ENCODE measurements at regions not wholly inside any gene's neighbourhood (a gene's known extent, or its start where the extent isn't known, plus 50 kb on each side); places are given as distances from the start of the nearest gene placed in this dataset.
A peak's percentile ranks its signal among the peaks of the same experiment; 100 is the strongest.

DNA sequence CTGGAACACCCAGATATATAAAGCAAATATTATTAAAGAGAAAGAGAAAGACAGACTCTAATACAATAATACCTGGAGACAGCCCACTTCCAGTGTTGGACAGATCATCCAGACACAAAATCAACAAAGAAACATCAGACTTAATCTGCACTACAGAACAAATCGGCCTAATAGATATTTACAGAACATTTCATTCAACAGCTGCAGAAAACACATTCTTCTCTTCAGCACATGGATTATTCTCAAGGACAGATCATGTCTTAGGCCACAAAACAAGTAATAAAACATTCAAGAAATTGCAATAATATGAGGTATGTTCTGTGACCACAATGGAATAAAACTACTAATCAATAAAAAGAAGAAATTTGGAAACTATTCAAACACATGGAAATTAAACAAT is 398.3 kb upstream of the DUSP10 start:
- no peak for DNase-seq (ENCODE audit: extremely low read depth in 1 of 11, low read depth in 9 of 11, low spot score in 4 of 11)

DNA sequence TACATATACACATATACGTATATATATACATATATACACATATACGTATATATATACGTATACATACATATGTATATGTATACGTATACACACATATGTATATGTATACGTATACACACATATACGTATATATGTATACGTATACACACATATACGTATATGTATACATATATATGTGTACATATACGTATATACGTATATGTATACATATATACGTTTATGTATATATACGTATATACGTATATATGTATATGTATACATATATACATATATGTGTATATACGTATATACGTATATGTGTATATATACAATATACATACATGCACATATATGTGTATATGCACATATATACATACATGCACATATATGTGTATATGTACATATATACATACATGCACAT is 396.2 kb upstream of the DUSP10 start:
- DNase-seq (ENCODE audit: extremely low read depth in 1 of 11, low read depth in 9 of 11, low spot score in 4 of 11): no peak

DNA sequence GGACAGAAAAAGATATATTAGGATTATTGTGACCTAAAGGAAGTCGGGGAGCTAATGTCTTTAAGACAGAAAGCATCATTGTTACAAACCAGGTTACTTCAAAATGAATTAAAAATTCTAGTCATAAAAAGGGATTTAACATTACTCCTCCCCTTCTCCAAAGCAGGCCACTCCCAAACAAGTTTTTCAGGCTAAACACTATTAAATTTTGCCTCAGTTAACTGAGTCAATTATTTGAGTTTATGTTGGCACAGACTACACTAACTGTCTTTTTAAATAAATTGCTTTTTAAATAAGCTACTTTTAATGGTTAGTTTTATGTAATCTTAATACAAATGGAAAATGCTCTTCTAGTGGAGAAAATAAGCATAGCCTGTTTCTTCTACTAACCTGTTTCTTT is 395.0 kb upstream of the DUSP10 start:
- no peak for DNase-seq (ENCODE audit: extremely low read depth in 1 of 11, low read depth in 9 of 11, low spot score in 4 of 11)

DNA sequence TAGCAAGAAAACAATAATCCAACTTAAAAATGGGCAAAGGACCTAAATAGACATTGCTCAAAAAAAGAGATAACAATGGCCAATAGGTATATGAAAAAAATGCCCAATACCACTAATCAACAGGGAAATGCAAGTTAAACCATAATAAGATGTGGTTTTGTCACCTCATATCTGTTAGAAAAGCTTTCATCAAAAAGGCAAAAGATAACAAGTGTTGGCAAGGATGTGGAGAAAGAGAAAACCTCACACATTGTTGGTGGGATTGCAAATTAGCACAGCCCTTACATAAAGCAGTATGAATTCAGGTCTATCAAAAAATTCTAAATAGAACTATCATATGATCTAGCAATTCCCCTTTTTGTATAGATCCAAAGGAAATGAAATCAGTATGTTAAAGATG is 387.2 kb upstream of the DUSP10 start:
- no peak for DNase-seq (ENCODE audit: extremely low read depth in 1 of 11, low read depth in 9 of 11, low spot score in 4 of 11)

DNA sequence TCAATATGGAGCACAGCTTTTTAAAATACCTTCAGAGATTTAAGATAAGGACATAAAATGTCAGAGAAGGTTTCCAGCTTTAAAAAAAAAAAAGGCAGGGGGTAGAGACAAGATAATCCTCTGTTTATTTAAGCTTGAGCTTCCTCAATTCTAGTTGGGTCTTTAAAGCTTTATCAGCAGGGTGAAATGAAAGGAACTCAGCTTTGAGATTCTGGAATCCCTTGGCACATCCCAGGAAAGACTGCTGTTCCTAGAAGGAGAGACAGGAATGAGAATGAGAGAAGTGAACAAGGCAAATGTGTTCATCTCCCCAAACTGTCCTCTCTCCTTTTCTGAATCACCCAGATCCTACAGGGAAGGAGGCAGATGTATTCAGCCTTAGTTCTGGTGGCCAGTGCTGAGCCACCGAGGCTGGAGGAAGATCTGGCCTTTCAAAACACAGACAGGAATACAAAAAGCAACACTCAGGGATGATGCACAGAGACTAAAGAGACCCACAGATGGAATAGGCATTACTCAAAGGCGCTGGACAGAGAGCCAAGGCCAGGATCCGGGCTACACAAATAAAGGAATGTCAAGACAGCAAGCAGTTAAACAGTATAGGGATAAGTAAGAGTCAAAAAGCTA is 385.8 kb upstream of the DUSP10 start:
- DNase-seq (ENCODE audit: extremely low read depth in 1 of 11, low read depth in 9 of 11, low spot score in 4 of 11): no peak

DNA sequence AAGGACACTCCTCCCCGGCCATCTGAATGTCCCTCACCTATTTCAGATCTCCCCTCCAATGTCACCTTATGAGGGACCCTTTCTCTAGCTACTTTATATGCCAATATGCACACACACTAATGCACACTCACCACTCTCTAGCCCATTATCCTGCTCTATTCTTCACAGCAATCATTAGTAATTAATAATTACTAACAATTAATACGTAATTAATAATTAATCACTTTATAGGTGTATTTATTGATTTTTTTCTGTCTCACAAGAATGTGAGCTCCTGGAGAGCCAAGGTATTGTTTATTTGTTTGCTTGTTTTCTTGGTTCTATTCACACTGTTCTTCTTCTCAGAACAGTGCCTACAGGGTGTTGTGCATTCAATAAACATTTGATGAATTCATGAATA is 385.2 kb upstream of the DUSP10 start:
- DNase-seq (ENCODE audit: extremely low read depth in 1 of 11, low read depth in 9 of 11, low spot score in 4 of 11): no peak

DNA sequence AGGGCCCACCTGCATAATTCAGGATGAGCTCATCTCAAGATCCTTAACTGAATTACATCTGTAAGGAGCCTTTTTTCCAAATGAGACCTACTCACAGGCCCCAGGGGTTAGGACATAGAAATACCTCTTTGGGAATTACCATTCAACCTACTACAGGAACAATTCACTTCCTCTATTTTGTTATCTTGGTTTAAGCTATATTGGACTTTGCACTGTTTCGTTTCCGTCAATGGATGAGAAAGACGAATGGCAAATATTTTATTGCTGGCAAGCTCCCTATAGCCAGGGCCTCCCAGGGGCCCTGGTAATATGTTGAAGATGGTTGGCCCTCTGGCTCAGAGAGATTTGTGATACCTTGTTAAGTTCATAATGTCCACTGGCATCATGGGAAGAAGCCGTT is 384.2 kb upstream of the DUSP10 start:
- DNase-seq (ENCODE audit: extremely low read depth in 1 of 11, low read depth in 9 of 11, low spot score in 4 of 11): no peak

DNA sequence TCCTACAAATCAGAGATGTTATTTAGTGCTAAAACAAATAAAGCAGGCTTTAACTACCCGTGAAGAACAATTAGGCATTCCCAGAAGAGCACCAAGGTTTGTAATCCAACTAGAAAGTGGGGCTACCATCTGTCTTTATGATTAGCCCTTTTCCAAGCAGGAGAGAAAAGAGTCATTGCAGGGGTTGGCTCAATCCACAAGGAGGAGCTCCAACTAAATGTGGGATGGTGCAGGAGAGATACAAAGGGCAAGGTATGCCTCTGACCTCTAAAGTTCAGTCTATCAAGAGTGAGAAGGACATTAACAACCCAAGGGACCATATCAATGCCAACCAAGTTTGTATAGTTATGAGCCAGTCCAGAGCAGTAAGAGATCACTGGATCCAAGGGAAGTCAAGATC is 382.7 kb upstream of the DUSP10 start:
- DNase-seq (ENCODE audit: extremely low read depth in 1 of 11, low read depth in 9 of 11, low spot score in 4 of 11): no peak

DNA sequence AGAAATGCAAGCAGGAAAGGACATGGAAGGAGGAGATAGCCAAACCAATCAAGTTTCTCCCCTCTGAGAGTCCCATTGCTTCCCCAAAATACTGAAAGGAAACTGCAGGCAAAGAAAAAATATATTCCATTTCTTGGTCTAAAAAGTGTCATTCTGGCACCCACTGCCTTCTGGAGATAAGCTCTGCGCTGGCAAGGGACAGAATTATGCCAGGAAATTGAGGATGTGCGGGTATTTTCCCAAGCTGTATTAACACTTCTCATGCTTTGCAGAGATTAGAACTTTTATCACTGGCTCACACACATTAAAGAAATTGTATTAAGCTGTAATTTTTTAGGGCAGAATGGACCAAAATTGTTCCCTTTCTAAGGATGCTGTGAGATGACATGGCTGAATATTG is 381.2 kb upstream of the DUSP10 start:
- no peak for DNase-seq (ENCODE audit: extremely low read depth in 1 of 11, low read depth in 9 of 11, low spot score in 4 of 11)

DNA sequence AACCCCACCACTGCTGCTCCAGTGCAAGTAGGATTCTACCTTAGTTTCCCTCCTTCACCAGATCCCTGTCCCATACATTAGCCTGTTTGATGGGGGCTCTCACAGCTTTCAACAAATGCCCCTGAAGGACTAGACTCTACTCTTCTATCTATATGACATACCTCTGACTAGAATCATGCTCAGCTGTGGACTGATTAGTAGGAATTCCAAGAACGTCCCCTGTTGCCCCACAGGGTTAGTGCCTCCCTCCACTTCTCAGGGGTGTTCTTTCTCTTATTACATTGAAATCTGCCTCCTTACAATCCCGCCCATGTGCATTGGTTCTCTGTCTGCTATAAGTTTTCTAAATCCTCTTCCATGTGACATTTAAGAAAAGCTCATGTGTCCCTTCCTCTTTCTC is 375.9 kb upstream of the DUSP10 start:
- DNase-seq (ENCODE audit: extremely low read depth in 1 of 11, low read depth in 9 of 11, low spot score in 4 of 11): no peak

DNA sequence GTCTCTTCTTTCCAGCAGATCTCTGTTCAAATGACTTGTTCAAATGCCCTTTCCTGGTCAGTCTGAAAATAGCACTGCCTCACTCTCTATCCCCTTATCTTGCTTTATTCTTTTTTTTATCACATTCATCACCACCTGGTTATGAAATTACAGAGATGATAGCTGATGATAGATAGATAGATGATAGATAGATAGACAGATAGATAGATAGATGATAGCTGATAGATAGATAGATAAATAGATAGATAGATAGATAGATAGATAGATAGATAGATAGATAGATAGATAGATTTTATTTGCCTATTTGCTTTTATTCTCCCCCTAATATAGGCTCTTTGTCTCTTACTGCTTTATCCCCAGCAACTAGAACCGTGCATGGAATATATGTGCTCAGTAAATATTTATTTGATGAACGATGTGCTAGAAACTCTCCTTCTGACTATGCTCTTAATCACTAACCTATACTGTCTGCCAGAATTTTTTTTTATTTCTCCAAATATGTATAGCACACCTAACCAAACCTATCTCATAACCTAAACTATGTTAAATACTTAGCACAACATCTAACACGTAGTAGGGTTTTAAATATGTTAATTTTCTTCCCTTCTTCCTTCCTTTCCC is 372.8 kb upstream of the DUSP10 start:
- DNase-seq (ENCODE audit: extremely low read depth in 1 of 11, low read depth in 9 of 11, low spot score in 4 of 11): no peak

DNA sequence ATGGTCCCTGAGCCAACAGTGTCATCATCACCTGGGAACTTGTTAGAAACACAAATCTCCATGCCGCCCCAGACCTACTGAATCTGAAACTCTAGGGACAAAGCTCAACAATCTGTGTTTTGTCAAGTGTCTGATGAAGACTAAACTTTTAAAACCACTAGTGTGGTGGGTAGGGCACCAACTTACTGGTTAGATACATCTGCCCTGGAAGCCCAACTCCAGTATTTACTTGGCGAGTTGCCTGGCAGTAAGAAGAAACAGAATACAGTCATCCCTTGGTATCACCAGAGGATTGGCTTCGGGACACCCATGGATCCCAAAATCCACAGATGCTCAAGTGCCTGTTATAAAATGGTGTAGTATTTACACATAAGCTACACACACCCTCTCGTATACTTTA is 367.9 kb upstream of the DUSP10 start:
- DNase-seq (ENCODE audit: extremely low read depth in 1 of 11, low read depth in 9 of 11, low spot score in 4 of 11): no peak

DNA sequence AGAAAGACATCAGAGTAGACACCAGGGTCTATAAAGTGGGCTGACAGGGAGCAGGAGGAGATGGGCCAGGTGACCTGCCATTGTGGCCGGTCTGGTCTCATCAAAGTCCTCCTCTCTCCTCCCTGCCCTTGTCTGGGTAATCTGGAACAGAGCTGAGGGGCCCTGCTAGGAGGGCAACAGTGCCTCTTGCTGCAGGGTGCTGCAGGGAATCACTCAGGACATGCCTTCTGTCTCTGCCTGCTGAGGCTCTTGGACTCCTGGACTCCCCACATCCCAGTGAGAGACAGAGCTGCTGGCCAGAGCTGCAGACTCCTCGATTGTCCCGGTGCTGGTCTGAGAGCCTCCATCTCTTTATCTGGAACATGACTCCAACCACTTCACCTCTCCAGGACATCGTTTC is 366.1 kb upstream of the DUSP10 start:
- no peak for DNase-seq (ENCODE audit: extremely low read depth in 1 of 11, low read depth in 9 of 11, low spot score in 4 of 11)

DNA sequence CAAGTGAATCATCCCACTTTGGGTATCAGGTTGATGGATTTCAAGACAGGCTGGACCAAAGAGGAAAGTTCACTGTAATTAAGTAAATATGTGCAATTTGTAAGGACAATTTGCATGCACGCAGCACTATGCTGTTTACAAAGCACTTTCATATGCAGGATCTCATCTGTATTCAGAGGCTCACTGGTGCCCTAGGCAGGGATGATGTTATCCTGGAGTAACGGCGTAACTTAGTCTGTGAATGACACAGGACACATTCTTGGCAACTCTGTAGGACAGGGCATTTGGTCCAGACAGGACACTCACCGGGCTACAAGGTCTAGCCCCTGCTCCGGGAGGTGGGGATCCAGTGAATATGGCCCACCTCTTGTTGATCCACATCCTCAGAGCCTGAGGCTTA is 365.4 kb upstream of the DUSP10 start:
- no peak for DNase-seq (ENCODE audit: extremely low read depth in 1 of 11, low read depth in 9 of 11, low spot score in 4 of 11)

DNA sequence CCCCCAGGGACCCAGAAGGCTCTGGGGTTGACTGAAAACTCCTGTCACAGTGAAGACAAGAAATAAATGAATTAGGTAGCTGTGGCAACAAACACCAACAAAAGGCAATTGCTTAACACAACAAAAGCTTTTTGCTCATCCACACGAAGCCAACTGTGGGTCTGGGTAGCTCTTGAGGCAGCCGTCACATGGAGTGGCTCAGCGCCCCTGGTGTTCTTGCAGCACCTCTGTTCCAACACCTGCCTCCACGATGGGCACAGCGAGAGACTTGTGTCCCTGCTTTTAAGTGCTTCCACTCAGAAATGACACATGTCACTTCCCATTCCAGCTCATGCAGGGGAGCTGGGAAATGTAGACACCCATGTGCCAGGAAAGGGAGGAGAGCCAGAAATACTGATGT is 364.5 kb upstream of the DUSP10 start:
- no peak for DNase-seq (ENCODE audit: extremely low read depth in 1 of 11, low read depth in 9 of 11, low spot score in 4 of 11)

DNA sequence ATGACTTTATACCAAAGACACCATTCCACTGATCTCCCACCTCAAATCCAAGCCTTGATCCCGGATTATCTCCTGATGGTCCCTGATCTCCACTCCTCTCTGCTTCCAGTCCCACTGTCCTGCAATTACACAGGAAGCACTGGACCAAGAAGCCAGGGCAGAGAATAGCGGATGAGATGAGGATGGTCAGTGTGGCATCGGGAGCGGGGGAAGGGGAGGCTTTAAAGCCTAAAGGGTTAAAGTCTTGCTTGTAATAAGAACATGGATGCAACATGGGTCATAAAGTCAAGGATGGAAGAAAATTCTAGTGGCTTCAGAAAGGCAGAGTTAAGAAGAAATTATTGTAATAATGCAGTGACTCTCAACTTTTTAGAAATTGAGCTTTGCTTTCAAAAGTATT is 364.0 kb upstream of the DUSP10 start:
- DNase-seq (ENCODE audit: extremely low read depth in 1 of 11, low read depth in 9 of 11, low spot score in 4 of 11): no peak

DNA sequence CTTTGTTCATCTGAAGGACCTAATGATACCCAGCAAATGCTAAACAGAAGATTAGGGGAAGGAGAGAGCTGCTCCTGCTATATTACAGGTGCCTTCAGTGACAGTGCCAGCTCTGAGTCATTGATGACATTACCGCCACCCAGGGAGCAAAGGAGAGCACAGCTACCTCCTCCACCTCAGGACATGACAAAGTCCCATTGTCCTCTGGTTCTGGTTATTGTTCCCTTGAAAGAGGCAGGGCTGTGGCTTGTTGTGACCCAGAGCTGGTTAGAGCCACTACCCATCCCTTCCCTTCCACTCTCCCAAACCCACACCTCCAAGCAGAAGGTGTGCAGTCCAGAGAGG is 363.5 kb upstream of the DUSP10 start:
- no peak for DNase-seq (ENCODE audit: extremely low read depth in 1 of 11, low read depth in 9 of 11, low spot score in 4 of 11)

DNA sequence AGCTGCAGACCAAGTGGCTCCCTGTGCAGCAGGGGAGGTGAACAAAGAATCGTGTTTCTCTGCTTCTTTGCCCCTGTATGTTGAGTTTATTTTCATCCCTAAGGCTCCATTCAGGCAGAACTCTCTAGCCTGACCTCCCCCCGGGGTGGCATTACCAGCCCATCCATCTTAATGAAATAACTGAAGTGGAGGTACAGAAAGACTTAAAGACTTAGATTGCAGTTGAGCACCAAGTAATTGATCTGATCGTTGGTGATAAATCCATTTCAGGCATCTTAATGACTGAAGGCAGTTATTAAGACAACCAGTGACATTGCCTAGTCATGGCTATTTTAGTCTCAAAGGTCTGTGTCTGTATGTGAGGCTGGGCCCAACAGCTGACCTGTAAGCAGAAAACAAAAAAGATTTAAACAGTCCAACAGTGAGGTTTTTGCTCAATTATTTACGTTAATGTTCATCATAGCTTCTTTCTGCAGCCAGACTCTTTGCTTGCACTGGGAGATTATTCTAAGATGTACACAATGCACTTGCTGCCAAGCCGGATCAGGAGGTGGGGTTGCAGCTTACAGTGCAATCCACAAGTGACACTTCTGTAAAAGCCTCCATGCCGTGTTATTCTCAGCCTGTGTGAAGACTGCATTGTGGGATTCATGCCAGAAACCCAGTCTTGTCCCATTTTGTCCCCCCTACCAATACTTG is 363.0 kb upstream of the DUSP10 start:
- DNase-seq (ENCODE audit: extremely low read depth in 1 of 11, low read depth in 9 of 11, low spot score in 4 of 11): peak in 9 of 11 donors; percentile 33 to 75 (median 48)

DNA sequence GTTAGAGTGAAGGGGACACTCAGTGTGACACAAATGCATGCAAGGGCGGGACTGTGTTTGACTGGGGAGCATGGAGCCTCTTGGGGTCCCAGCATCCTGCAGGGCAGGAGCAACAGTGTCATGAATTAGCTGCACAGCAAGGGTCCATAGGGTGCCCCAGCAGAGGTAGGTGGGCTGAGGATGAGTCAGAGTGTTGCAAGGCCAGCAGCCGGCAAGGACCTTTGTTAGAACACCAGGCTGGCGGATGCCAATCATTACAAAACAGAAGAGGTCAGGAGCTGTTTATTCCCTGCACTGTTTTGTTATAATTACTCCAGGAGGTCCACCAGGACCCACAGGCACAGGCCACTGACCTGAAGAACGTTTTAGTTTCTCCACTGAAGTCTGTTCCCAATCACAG is 362.2 kb upstream of the DUSP10 start:
- no peak for DNase-seq (ENCODE audit: extremely low read depth in 1 of 11, low read depth in 9 of 11, low spot score in 4 of 11)

DNA sequence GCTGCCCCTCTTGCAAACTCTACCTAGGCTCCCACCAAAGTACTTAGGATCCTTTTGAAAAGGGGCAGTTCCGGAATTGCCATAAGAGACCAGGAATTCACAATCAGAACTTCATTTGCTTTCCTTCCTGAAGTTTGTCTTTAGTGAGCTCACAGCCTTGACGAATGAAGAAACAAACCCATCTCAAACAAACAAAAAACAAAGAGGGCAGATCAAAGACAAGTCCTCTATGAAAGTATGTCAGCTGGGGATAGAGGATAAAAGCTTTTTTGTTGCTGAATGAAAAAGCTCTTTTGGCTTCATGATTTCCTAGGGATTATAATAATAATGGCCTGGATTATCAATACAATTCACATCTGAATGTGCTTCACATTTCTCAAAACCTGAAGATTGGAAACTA is 357.9 kb upstream of the DUSP10 start:
- DNase-seq (ENCODE audit: extremely low read depth in 1 of 11, low read depth in 9 of 11, low spot score in 4 of 11): no peak

DNA sequence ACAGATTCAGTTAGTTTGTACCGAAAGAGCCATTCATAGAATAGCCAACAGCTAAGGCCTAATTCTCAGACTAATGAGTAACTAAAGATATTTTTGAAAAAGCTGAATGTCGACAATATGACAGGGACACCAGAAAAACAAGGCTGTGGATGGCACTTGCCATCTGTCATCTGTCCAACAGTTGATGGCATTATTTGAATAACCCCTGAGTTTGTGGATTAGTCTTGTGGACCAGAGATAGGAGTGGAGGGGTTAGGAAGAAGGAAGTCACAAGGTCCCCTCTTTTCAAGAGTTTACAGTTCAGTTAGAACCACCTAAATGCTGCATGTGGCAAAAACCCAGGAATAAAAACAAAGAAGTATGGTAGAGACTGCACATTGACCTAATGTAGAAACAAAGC is 356.5 kb upstream of the DUSP10 start:
- DNase-seq (ENCODE audit: extremely low read depth in 1 of 11, low read depth in 9 of 11, low spot score in 4 of 11): no peak
